ENCODE measurements at regions not wholly inside any gene's neighbourhood (a gene's known extent, or its start where the extent isn't known, plus 50 kb on each side); places are given as distances from the start of the nearest gene placed in this dataset.

GRCh38 chrX:102840871-102841705 is 96.0 kb upstream of the RAB40AL start:
- TF ChIP-seq CTCF (conservative IDR thresholded peaks at IDR 0.05; ENCODE audit: low read depth, low read length) (peak; percentile 83), EZH2 (IDR thresholded peaks at IDR 0.05; ENCODE audit: low read length, unreplicated experiment) (no peak), EZH2phosphoT487 (IDR thresholded peaks at IDR 0.05; ENCODE audit: borderline replicate concordance, low read length) (no peak)
